Esophagus mucosa (tissue), 1 donor: ENCODE measurements at regions not wholly inside any gene's neighbourhood (a gene's known extent, or its start where the extent isn't known, plus 50 kb on each side); places are given as distances from the start of the nearest gene placed in this dataset.

Experiments used
- ATAC-seq: fragments of 200-7000 bp; cut with Tn5 transposase; one replicate; pipeline ENCODE4 v1.9.1; 2020
- donor health status: DM: yes; HTN: yes; CAD: no.

DNA sequence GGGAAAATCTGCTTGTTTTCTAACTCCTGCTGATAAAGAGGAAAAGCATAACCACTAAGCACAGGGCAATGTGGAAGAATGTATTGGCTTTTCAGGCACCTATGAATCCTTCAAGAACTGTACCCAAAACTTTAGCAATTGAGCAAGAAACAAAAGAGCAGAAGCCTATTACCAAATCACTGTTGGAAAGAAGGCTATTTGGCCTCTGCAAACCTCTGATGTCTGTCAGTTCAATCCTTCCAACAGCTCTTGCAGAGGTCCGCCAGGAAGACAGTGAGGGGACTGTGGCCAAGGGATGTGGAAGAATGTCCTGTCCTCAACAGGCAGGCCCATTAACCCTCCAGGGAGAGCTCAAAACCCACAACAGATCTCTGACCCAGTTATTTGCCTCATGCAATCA, 328.6 kb downstream of the ENC1 start:
- ATAC-seq = no peak

DNA sequence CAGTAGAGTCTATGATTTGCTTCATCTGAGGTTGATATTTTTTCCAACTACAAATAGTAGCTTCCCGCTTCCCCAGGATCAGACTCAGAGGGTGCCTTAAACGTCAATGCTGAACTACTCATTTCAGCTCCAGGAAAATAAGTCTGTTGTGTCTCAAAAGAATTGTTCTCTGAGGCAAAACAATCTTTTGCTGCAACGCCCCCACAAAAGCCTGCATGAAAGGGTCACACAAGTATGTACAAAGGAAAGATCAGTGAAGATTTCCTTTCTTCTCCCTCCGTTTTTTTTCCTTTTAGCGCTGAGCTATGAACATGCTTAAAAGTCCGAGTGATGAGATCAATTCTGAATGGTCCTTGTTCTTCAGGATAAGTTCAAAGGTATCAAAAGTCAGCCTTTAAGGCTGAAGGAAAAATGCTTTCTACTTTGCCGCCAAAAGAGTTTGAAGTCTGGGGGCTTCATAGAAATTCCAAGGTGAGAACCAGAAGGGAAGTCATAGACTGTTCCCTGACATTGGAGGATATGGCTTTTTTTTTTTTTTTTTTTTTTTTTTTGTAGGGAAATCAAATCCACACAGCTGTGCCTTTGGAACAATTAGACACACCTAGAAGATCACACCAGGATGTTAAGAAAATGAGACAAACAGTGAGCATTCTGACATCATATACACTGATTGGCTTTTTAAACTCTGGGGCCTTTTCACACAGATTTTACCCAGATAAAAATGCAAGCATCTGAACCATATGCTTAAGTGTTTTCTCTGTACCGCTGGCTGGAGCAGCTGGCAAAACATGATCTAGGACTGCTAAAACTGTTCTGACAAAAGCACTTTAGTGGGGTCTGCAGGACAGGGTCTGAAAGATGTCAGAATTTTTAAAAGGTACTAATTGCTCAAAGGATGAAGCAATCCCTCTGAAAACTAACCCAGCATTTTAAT, 329.3 kb downstream of the ENC1 start:
- ATAC-seq = no peak

- ATAC-seq = peak; percentile 33
These were observed 330.1 kb downstream of the ENC1 start for GRCh38 chr5:74310386-74310785.

- no peak for ATAC-seq
These were observed 331.5 kb downstream of the ENC1 start for GRCh38 chr5:74309050-74309449.

- ATAC-seq = no peak
These were observed 333.7 kb downstream of the ENC1 start for GRCh38 chr5:74306845-74307244.

DNA sequence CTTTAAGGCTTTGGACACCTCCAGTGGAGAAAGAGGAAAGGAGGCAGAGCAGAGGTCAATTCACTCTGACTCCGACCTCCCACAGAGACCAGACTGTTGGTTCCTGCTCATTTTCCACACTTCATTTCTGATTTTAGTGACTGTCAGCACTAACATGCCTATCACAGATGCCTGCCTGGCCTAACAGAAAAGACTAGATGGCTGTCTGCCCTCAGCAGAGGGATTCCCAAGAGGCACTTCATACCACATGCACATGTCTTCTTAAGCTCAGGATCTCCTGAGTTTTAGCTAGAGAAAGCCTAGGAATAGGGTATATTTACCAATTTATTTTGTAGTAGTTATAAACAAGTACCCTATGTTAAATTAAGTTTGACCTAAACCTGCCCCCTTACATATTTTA, 336.0 kb downstream of the ENC1 start:
- no peak for ATAC-seq

DNA sequence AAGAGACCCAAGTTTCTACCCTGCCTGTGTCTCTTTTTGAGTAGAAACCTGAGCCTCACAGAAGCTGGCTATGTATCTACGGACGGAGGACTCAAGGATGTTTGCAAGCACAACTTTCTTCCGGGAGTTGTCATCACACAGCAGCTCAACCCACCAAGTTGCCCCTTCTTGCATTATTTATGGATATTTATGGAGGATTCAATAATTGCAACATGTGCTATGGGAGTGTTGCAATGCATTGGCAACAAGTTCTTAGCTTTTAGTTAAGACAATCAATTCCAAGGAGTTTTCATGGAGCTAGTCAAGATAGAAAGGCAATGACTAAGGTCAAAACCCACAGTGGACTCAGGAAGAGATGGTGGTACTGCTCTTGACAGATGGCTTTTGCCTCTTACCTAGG, 336.9 kb downstream of the ENC1 start:
- ATAC-seq = no peak

GRCh38 chr5:74301576-74301975, 339.0 kb downstream of the ENC1 start:
- ATAC-seq = no peak

- no peak for ATAC-seq
These were observed 339.6 kb downstream of the ENC1 start for GRCh38 chr5:74300808-74301389.

- ATAC-seq = no peak
These were observed 340.7 kb downstream of the ENC1 start for GRCh38 chr5:74299833-74300232.

DNA sequence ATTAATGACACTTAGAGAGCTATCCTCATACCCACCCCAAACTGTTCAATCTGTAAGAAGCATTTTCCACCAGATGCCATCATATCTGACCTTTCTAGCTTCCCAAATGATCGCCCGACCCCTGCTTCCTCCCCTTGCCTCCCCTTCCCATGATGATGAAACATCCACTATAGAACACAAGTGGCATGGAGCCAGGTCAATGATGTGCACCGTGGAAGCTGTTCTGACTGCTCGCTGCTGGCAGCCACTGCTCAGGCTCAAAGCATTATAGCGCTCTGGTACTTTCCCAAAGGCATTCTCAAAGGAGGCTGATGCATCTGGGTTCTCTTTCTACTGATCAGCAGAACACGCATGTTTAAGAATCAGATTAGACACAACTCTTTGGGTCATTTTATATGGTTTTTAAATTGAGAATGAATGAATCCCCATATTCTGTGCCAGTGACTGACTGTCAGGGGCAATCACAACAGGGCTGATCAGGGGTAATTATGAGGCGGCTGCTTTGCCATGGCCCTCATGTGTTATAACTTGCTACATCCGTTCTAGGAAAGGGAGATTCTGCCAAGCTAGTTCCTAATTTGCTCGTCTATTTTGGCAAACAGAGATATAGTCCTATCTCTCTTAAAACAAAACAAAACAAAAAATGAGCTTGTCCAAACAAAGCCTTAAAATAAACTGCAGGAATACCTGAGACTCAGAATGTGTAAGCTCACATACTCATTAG, 343.7 kb downstream of the ENC1 start:
- peak; percentile 43 for ATAC-seq

GRCh38 chr5:74295676-74296075, 344.9 kb downstream of the ENC1 start:
- ATAC-seq = no peak

DNA sequence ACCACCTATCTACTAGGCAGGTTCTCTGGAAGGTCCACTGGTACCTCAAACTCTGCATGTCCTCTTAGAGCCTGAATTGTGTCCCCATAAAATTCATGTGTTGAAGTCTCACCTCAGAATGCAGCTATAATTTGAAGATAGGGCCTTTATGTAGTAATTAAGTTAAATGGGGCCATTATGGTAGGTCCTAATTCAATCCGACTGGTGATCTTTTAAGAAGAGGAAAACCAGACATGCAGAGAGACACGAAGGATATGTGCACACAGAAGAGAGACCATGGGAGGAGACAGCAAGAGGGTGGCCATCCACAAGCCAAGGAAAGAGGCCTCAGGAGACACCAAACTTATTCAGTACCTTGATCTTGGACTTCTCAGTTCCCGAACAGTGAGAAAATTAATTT, 345.4 kb downstream of the ENC1 start:
- ATAC-seq = no peak

GRCh38 chr5:74294231-74294705, 346.3 kb downstream of the ENC1 start:
- ATAC-seq = no peak

DNA sequence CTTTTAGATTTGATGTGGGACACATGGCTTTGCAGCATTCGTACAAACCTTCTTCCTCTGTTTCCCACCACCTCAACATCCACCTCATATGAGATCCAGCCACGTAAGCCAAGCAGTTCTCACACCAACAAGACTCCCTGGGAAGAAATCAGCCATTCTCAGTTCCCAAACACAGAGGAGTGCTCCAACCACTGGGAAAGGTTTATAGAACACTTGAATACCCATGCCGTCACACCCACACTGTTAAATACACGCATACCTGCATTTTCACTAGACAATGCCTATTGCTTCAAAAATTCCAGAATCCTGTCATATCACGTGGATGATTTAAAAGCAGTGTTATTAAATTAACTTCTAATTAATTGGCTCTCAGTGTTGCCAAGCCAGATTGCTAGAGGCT, 347.3 kb downstream of the ENC1 start:
- no peak for ATAC-seq

- ATAC-seq = no peak
These were observed 349.8 kb downstream of the ENC1 start for GRCh38 chr5:74290634-74291241.

DNA sequence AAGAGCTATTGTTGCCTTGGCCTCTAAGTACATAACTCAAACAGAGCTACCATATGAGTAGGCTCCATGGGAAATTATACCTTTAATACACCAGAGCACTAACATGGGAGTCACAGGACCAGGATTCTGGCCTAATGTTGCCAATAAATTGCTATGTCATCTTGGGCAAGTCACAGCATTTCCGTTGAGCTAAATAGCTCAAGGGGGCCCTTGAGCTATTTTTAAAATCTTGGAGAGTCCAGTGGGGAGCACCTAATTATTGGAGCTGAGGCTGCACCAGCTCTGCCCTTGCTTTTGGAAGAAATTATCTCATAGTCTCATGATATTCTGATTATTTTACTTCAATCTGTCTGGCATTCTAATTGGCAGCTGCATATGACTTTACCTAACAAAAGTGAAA, 350.8 kb downstream of the ENC1 start:
- no peak for ATAC-seq

DNA sequence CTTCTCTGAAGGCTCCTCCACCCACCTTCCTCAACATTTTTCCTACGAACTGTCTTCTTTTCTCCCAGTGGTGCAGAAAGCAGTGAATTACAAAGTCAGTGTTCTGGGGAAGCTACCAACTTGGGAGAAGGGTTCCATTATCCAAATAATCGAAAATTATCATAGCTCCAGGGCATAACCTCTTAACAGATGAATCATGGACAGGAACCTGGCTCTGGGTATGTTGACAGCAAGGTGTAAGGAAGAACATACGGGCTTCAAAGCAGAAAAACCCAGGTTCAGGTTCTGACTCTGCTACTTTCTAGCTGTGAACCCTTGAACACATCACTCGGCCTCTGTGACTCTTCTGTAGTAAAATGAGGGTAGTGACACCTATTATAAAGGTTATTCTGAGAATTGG, 351.3 kb downstream of the ENC1 start:
- ATAC-seq = no peak

- ATAC-seq = no peak
These were observed 351.9 kb downstream of the ENC1 start for GRCh38 chr5:74288448-74289108.

DNA sequence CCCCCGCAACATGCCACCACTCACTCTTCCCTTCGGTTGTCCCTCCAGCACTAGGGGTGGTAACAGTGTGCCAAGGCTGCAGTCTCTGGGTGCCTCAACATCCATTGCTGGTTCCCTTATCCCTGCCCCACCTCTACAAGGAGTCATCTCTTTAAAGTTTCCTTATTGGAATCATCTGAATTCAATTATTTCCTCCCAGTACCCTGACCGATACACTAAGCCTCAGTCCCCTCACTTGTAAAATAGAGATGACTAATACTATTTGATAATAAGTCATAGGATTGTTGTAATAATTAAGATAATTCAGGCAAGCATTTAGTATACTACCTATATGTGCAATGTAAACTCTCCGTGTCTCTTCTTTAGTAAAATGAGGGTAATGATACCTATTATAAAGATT, 352.5 kb downstream of the ENC1 start:
- ATAC-seq = no peak

DNA sequence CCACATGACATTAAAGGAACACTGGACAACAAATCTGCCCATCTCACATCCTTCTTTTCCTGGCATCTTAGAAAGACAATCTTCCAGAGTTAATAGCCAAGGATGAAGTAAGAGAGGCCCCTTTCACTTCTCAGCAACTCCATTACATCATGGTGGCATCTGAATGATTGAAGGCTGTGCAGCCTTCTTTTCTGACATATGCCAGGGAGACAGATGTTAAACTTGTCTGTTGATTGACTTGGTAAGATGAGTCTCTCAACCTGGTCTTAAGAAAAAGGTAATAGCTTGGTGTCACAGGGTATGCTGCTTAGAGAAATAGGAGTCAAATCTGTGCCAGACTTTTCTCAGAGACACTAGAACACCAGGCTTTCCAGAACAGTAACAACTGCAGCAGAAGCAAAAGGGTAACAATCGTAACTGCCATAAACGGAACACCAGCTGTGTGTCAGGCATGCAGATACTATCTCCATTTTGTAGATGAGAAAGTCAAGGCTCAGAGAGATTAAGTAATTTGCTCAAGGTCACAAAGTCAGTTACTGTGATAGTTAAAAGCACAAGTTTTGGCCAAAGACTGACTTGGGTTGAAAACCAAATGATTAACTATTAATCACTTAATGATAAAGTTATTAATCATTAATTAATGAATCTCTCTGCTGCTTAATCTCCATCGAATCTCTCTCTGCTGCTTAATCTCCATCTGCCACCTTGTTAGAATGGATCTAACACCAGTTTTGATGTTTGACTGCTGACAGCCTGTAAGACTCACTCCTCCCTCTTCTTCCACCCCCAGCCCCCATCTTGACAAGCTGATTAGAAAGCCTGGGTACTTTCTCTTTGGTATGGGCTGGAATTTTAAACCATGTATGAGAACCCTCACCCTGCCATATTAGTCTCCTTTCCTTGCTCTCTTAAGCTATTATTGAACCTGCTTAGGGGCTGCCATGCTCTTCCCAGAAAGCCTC, 353.5 kb downstream of the ENC1 start:
- ATAC-seq = no peak
